HG03025 (cell line): ENCODE measurements at regions not wholly inside any gene's neighbourhood (a gene's known extent, or its start where the extent isn't known, plus 50 kb on each side); places are given as distances from the start of the nearest gene placed in this dataset.

Experiments used
- ATAC-seq: cut with Tn5 transposase; IDR thresholded peaks from one replicate; pipeline ENCODE4 v1.9.1; 2021; ENCODE audit warnings: mild to moderate bottlenecking, moderate library complexity; ENCODE audit not compliant: unreplicated experiment, low FRiP score

GRCh38 chr18:47500930-47501329 lies 249.5 kb upstream of the SKOR2 start:
- ATAC-seq, result no peak

GRCh38 chr18:47492691-47493090 lies 241.2 kb upstream of the SKOR2 start:
- no peak for ATAC-seq

- ATAC-seq, result no peak
Measured at GRCh38 chr18:47490882-47491281, 239.4 kb upstream of the SKOR2 start.

GRCh38 chr18:47485221-47485797 lies 233.8 kb upstream of the SKOR2 start:
- ATAC-seq, result no peak

GRCh38 chr18:47484068-47484467 lies 232.6 kb upstream of the SKOR2 start:
- ATAC-seq, result no peak

- ATAC-seq, result no peak
Measured at GRCh38 chr18:47480166-47480565, 228.7 kb upstream of the SKOR2 start.

- no peak for ATAC-seq
Measured at GRCh38 chr18:47471784-47472183, 220.3 kb upstream of the SKOR2 start.

GRCh38 chr18:47470941-47471340 lies 219.5 kb upstream of the SKOR2 start:
- ATAC-seq, result no peak

- no peak for ATAC-seq
Measured at GRCh38 chr18:47469576-47469975, 218.1 kb upstream of the SKOR2 start.

- ATAC-seq, result no peak
Measured at GRCh38 chr18:47461977-47462376, 210.5 kb upstream of the SKOR2 start.

- ATAC-seq, result no peak
Measured at GRCh38 chr18:47461406-47461948, 210.0 kb upstream of the SKOR2 start.

- no peak for ATAC-seq
Measured at GRCh38 chr18:47458483-47458882, 207.0 kb upstream of the SKOR2 start.

GRCh38 chr18:47457614-47458013 lies 206.2 kb upstream of the SKOR2 start:
- no peak for ATAC-seq

GRCh38 chr18:47453038-47453437 lies 201.6 kb upstream of the SKOR2 start:
- ATAC-seq, result no peak

- ATAC-seq, result no peak
Measured at GRCh38 chr18:47448956-47449355, 197.5 kb upstream of the SKOR2 start.

- ATAC-seq, result no peak
Measured at GRCh38 chr18:47441914-47442313, 190.5 kb upstream of the SKOR2 start.

GRCh38 chr18:47438001-47438400 lies 186.5 kb upstream of the SKOR2 start:
- ATAC-seq, result no peak

GRCh38 chr18:47436871-47437270 lies 185.4 kb upstream of the SKOR2 start:
- ATAC-seq, result no peak

GRCh38 chr18:47434214-47434746 lies 182.8 kb upstream of the SKOR2 start:
- ATAC-seq, result no peak

- ATAC-seq, result no peak
Measured at GRCh38 chr18:47427923-47428637, 176.6 kb upstream of the SKOR2 start.

- no peak for ATAC-seq
Measured at GRCh38 chr18:47427072-47427471, 175.6 kb upstream of the SKOR2 start.

GRCh38 chr18:47425365-47425764 lies 173.9 kb upstream of the SKOR2 start:
- no peak for ATAC-seq
